Thyroid gland (tissue), 4 donors: ENCODE measurements at regions not wholly inside any gene's neighbourhood (a gene's known extent, or its start where the extent isn't known, plus 50 kb on each side); places are given as distances from the start of the nearest gene placed in this dataset.

Experiments used
- POLR2A ChIP-seq, 2 donors: fragments of 450-650 bp; IDR thresholded peaks; one replicate each; pipeline ENCODE4 v1.6.1; 2017; ENCODE audit warnings: antibody characterized with exemption in 2 of 2, mild to moderate bottlenecking in 2 of 2, moderate library complexity in 1 of 2
- TF ChIP-seq, protein P1 (sequence below), 6 experiments: fragments of 200-600 bp in 3 of 6; fragments of 450-650 bp in 3 of 6; sonication (generic) in 3 of 6; IDR thresholded peaks; one replicate each; pipeline ENCODE4 v1.5.1; 2016 to 2019; ENCODE audit warnings: antibody characterized with exemption in 6 of 6, mild to moderate bottlenecking in 2 of 6, inconsistent platforms in 1 of 6, moderate library complexity in 1 of 6

GRCh38 chr1:143661418-143662101 lies 310.2 kb downstream of the FAM72C start:
- TF ChIP-seq, protein P1, sequence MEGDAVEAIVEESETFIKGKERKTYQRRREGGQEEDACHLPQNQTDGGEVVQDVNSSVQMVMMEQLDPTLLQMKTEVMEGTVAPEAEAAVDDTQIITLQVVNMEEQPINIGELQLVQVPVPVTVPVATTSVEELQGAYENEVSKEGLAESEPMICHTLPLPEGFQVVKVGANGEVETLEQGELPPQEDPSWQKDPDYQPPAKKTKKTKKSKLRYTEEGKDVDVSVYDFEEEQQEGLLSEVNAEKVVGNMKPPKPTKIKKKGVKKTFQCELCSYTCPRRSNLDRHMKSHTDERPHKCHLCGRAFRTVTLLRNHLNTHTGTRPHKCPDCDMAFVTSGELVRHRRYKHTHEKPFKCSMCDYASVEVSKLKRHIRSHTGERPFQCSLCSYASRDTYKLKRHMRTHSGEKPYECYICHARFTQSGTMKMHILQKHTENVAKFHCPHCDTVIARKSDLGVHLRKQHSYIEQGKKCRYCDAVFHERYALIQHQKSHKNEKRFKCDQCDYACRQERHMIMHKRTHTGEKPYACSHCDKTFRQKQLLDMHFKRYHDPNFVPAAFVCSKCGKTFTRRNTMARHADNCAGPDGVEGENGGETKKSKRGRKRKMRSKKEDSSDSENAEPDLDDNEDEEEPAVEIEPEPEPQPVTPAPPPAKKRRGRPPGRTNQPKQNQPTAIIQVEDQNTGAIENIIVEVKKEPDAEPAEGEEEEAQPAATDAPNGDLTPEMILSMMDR (IDR thresholded peaks at IDR 0.05): no peak
- no peak for TF ChIP-seq POLR2A (IDR thresholded peaks at IDR 0.05)
